ENCODE measurements at regions not wholly inside any gene's neighbourhood (a gene's known extent, or its start where the extent isn't known, plus 50 kb on each side); places are given as distances from the start of the nearest gene placed in this dataset.

- Histone ChIP-seq H3K9ac (ENCODE audit: low read length) (no peak overlapping the region), H3K4me2 (ENCODE audit: low read depth, low read length) (no peak overlapping the region), H4K20me1 (ENCODE audit: insufficient read depth, low read length) (no peaks in the 10 kb centered on the region), H3K9me2 (replicated peaks; ENCODE audit: insufficient read depth, low read length) (no peaks in the 10 kb centered on the region), H3K4me1 (ENCODE audit: low read length) (no peaks in the 10 kb centered on the region), H3K4me3 (ENCODE audit: low read length) (no peak overlapping the region), H3F3A (ENCODE audit: insufficient read depth, low read length) (no peaks in the 10 kb centered on the region), H3K79me2 (ENCODE audit: low read length) (no peaks in the 10 kb centered on the region), H3K36me3 (replicated peaks; ENCODE audit: insufficient read depth, low read length) (no peaks in the 10 kb centered on the region), H3K27ac (ENCODE audit: low read length) (no peak overlapping the region), H2AFZ (ENCODE audit: low read length) (no peak overlapping the region), H3K9me3 (replicated peaks; ENCODE audit: insufficient read depth, low read length) (no peaks in the 10 kb centered on the region), H3K27me3 (replicated peaks; ENCODE audit: insufficient read depth, low read length) (no peaks in the 10 kb centered on the region)
- TF ChIP-seq EZH2phosphoT487 (IDR thresholded peaks at IDR 0.05; ENCODE audit: low read length): no peak
- TF ChIP-seq CTCF (IDR thresholded peaks at IDR 0.05; ENCODE audit: low read length): no peak
- no peak for TF ChIP-seq EZH2 (optimal IDR thresholded peaks at IDR 0.05; ENCODE audit: low read depth, low read length)
- no peak for DNase-seq
These were observed 157.3 kb downstream of the THBS2 start for GRCh38 chr6:169096388-169096787.

- no peaks in the 10 kb centered on the region for H3K4me1 ChIP-seq (ENCODE audit: low read length)
- no peak overlapping the region for H3K9ac ChIP-seq (ENCODE audit: low read length)
- no peak overlapping the region for H2AFZ ChIP-seq (ENCODE audit: low read length)
- no peaks in the 10 kb centered on the region for H3F3A ChIP-seq (ENCODE audit: insufficient read depth, low read length)
- no peak overlapping the region for H3K4me2 ChIP-seq (ENCODE audit: low read depth, low read length)
- no peaks in the 10 kb centered on the region for H4K20me1 ChIP-seq (ENCODE audit: insufficient read depth, low read length)
- H3K4me3 ChIP-seq (ENCODE audit: low read length): no peak overlapping the region
- DNase-seq: no peak
- H3K9me2 ChIP-seq (replicated peaks; ENCODE audit: insufficient read depth, low read length): no peaks in the 10 kb centered on the region
- H3K9me3 ChIP-seq (replicated peaks; ENCODE audit: insufficient read depth, low read length): no peaks in the 10 kb centered on the region
- no peaks in the 10 kb centered on the region for H3K79me2 ChIP-seq (ENCODE audit: low read length)
- no peaks in the 10 kb centered on the region for H3K27me3 ChIP-seq (replicated peaks; ENCODE audit: insufficient read depth, low read length)
- no peak overlapping the region for H3K27ac ChIP-seq (ENCODE audit: low read length)
- H3K36me3 ChIP-seq (replicated peaks; ENCODE audit: insufficient read depth, low read length): no peaks in the 10 kb centered on the region
- TF ChIP-seq EZH2phosphoT487 (IDR thresholded peaks at IDR 0.05; ENCODE audit: low read length) (no peak), EZH2 (optimal IDR thresholded peaks at IDR 0.05; ENCODE audit: low read depth, low read length) (no peak), CTCF (IDR thresholded peaks at IDR 0.05; ENCODE audit: low read length) (no peak)
These were observed 158.5 kb downstream of the THBS2 start for GRCh38 chr6:169095153-169095552.

- Histone ChIP-seq H3K4me1 (ENCODE audit: low read length) (no peaks in the 10 kb centered on the region), H3K36me3 (replicated peaks; ENCODE audit: insufficient read depth, low read length) (no peaks in the 10 kb centered on the region), H3K4me2 (ENCODE audit: low read depth, low read length) (no peak overlapping the region), H3F3A (ENCODE audit: insufficient read depth, low read length) (no peaks in the 10 kb centered on the region), H3K27me3 (replicated peaks; ENCODE audit: insufficient read depth, low read length) (no peaks in the 10 kb centered on the region), H2AFZ (ENCODE audit: low read length) (no peak overlapping the region), H3K9me3 (replicated peaks; ENCODE audit: insufficient read depth, low read length) (no peaks in the 10 kb centered on the region), H3K9me2 (replicated peaks; ENCODE audit: insufficient read depth, low read length) (no peaks in the 10 kb centered on the region), H3K9ac (ENCODE audit: low read length) (no peak overlapping the region), H4K20me1 (ENCODE audit: insufficient read depth, low read length) (no peaks in the 10 kb centered on the region), H3K79me2 (ENCODE audit: low read length) (no peaks in the 10 kb centered on the region), H3K27ac (ENCODE audit: low read length) (no peak overlapping the region), H3K4me3 (ENCODE audit: low read length) (no peak overlapping the region)
- no peak for DNase-seq
- TF ChIP-seq CTCF (IDR thresholded peaks at IDR 0.05; ENCODE audit: low read length): no peak
- no peak for TF ChIP-seq EZH2phosphoT487 (IDR thresholded peaks at IDR 0.05; ENCODE audit: low read length)
These were observed 159.1 kb downstream of the THBS2 start for GRCh38 chr6:169094552-169094950.
